HepG2 (cell line): ENCODE measurements at regions not wholly inside any gene's neighbourhood (a gene's known extent, or its start where the extent isn't known, plus 50 kb on each side); places are given as distances from the start of the nearest gene placed in this dataset.
A peak's percentile ranks its signal among the peaks of the same experiment; 100 is the strongest.

Experiments used
- ATAC-seq: fragments of 200-7000 bp; cut with Tn5 transposase; 3 replicates; pipeline ENCODE4 v1.9.1; 2020; ENCODE audit warnings: mild to moderate bottlenecking, moderate library complexity
- BruUV-seq: library from RNA; stranded (reverse); fragments of 400-500 nt; replicated peaks from 2 replicates; lab custom pipeline; 2021; lab: Mats Ljungman, UMichigan
- CTCF ChIA-PET: fragments of 300-600 bp; formaldehyde crosslinking; extraction: SDS; loops from one replicate; lab custom pipeline; 2021; ENCODE audit warnings: low total read pairs, inconsistent platforms, low intra/inter-chr PET ratio; lab: Yijun Ruan, JAX
- POLR2A ChIA-PET: fragments of 350-600 bp; sonication (Branson Sonifier 250); formaldehyde crosslinking; loops from one replicate; lab custom pipeline; 2020; ENCODE audit warnings: antibody characterized with exemption, inconsistent platforms; lab: Yijun Ruan, JAX
- DNase-seq: peaks from one replicate; pipeline ENCODE4 v3.0.0-alpha.2; 2015; ENCODE audit warnings: low spot score
- FAIRE-seq: peaks from 3 replicates; lab custom pipeline; 2011; peaks lifted over from hg19 to GRCh38; lab: Jason Lieb, UNC
- H2AFZ ChIP-seq: one replicate; pipeline ENCODE4 v1.6.1; 2011; ENCODE audit warnings: low read length, inconsistent platforms
- H3K27ac ChIP-seq: fragments of 300-600 bp; 3 replicates; pipeline ENCODE4 v1.8.0; 2011; ENCODE audit warnings: mixed run types, mild to moderate bottlenecking, mixed read lengths, low read length, inconsistent platforms; ENCODE audit not compliant: insufficient read depth; ENCODE audit errors: extremely low read length
- H3K27me3 ChIP-seq, 2 experiments: fragments of 200-600 bp in 1 of 2; 2 replicates in 1 of 2; 3 replicates in 1 of 2; pipeline versions ENCODE4 v1.6.0 to v1.8.0; 2011; ENCODE audit warnings: low read length in 2 of 2, mild to moderate bottlenecking in 2 of 2, moderate library complexity in 2 of 2, inconsistent platforms in 1 of 2; ENCODE audit not compliant: insufficient read depth in 2 of 2, control insufficient read depth in 1 of 2
- H3K36me3 ChIP-seq, 2 experiments: fragments of 200-600 bp in 1 of 2; replicated peaks in 1 of 2; 2 replicates in 1 of 2; 3 replicates in 1 of 2; pipeline versions ENCODE4 v1.5.1 to v1.8.0; 2011; ENCODE audit warnings: low read length in 2 of 2, inconsistent platforms in 1 of 2; ENCODE audit not compliant: insufficient read depth in 2 of 2, control insufficient read depth in 1 of 2
- H3K4me1 ChIP-seq: 2 replicates; pipeline ENCODE4 v1.5.1; 2012; ENCODE audit warnings: low read length, inconsistent platforms; ENCODE audit not compliant: insufficient read depth
- H3K4me2 ChIP-seq: 2 replicates; pipeline ENCODE4 v1.6.0; 2011; ENCODE audit warnings: low read depth, low read length, inconsistent platforms
- H3K4me3 ChIP-seq, 3 experiments: fragments of 200-600 bp in 1 of 3; sonication (generic), shearing (Covaris generic) in 1 of 3; replicated peaks in 1 of 3; 2 replicates each; pipeline ENCODE4 v1.5.1; 2011 to 2016; ENCODE audit warnings: low read length in 3 of 3, inconsistent platforms in 2 of 3, low read depth in 2 of 3, mild to moderate bottlenecking in 2 of 3, control low read depth in 1 of 3, mixed read lengths in 1 of 3; ENCODE audit not compliant: insufficient read depth in 1 of 3
- H3K79me2 ChIP-seq: one replicate; pipeline ENCODE4 v1.6.1; 2011; ENCODE audit warnings: low read length, inconsistent platforms; ENCODE audit not compliant: insufficient read depth
- H3K9ac ChIP-seq: 2 replicates; pipeline ENCODE4 v1.6.0; 2011; ENCODE audit warnings: mild to moderate bottlenecking, low read depth, low read length, inconsistent platforms; ENCODE audit not compliant: insufficient read depth
- H3K9me3 ChIP-seq: 2 replicates; pipeline ENCODE4 v1.5.1; 2012; ENCODE audit warnings: mild to moderate bottlenecking, low read length
- H4K20me1 ChIP-seq: 2 replicates; pipeline ENCODE4 v1.6.0; 2011; ENCODE audit warnings: inconsistent platforms, mild to moderate bottlenecking, low read length, moderate library complexity; ENCODE audit not compliant: insufficient read depth
- CEBPB ChIP-seq: IDR thresholded peaks from 2 replicates; pipeline ENCODE4 v1.6.1; 2011; ENCODE audit warnings: low read depth, low read length, improper control_type of control experiment, borderline replicate concordance
- JARID2 ChIP-seq: sonication (generic); formaldehyde crosslinking; IDR thresholded peaks from 2 replicates; pipeline ENCODE4 v1.8.1; 2023; ENCODE audit warnings: missing genetic modification reagents, inconsistent platforms; ENCODE audit not compliant: insufficient replicate concordance
- NFYC ChIP-seq: IDR thresholded peaks from 2 replicates; pipeline ENCODE4 v1.6.1; 2016; ENCODE audit warnings: missing genetic modification reagents, missing compliant biosample characterization
- PHF5A ChIP-seq: IDR thresholded peaks from one replicate; pipeline ENCODE4 v1.6.1; 2018; ENCODE audit warnings: low read depth, missing genetic modification reagents; ENCODE audit not compliant: unreplicated experiment
- SIX1 ChIP-seq: sonication (generic); formaldehyde crosslinking; IDR thresholded peaks from 2 replicates; pipeline ENCODE4 v1.4.0; 2020; ENCODE audit warnings: missing genetic modification reagents, borderline replicate concordance
- THAP9 ChIP-seq: sonication (generic); formaldehyde crosslinking; IDR thresholded peaks from 2 replicates; pipeline ENCODE4; 2020; ENCODE audit warnings: missing genetic modification reagents, mild to moderate bottlenecking, borderline replicate concordance
- ZFP82 ChIP-seq: sonication (generic); formaldehyde crosslinking; IDR thresholded peaks from 2 replicates; pipeline ENCODE4 v1.5.1; 2020; ENCODE audit warnings: mild to moderate bottlenecking, missing genetic modification reagents, borderline replicate concordance
- ZNF253 ChIP-seq: sonication (generic); formaldehyde crosslinking; IDR thresholded peaks from 2 replicates; pipeline ENCODE4 v1.8.0; 2022; ENCODE audit warnings: mild to moderate bottlenecking, missing genetic modification reagents, borderline replicate concordance
- ZNF468 ChIP-seq: sonication (generic); formaldehyde crosslinking; IDR thresholded peaks from 2 replicates; pipeline ENCODE4 v1.8.0; 2022; ENCODE audit warnings: mild to moderate bottlenecking, moderate library complexity, missing genetic modification reagents
- WGBS: methylation state at CpG from one replicate; pipeline ENCODE4 v1.1.6; 2017; ENCODE audit warnings: low lambda C conversion rate; 5-methylcytosine and 5-hydroxymethylcytosine counted together
- in situ Hi-C: cut with HindIII; loops from 2 replicates; pipeline ENCODE4 v1.10.0; 2017; ENCODE audit warnings: low pct_unique_long_range_greater_than_20kb; ENCODE audit not compliant: extremely low pct_ligation_motif_present
- intact Hi-C: fragments of 100-400 bp; cut with micrococcal nuclease; formaldehyde crosslinking; loops from one replicate; pipeline ENCODE4 v1.10.0; 2022; ENCODE audit not compliant: unreplicated experiment

GRCh38 chr2:103667335-103667884 lies 905.6 kb downstream of the TMEM182 start:
- H3K9ac ChIP-seq: no peak overlapping the region
- intact Hi-C loops (no loop called here), in situ Hi-C loops (no loop called here)
- no peaks in the 10 kb centered on the region for H3K4me1 ChIP-seq
- DNase-seq (no peak), FAIRE-seq (no peak), ATAC-seq (no peak)
- no peak overlapping the region for H3K4me3 ChIP-seq
- WGBS: 10% methylated on average over 3 of the region's 3 CpGs
- H3K9me3 ChIP-seq: peaks cover 20% of the 10 kb centered on the region
- TF ChIP-seq CEBPB (peak; percentile 35; the same call in 1 of the 2 replicates), NFYC (no peak)
- H3K27me3 ChIP-seq: no peaks in the 10 kb centered on the region
- ChIA-PET CTCF (no interaction called here), POLR2A (no interaction called here)
- H3K27ac ChIP-seq: no peak overlapping the region
- no peak overlapping the region for H2AFZ ChIP-seq
- H3K36me3 ChIP-seq: no peaks in the 10 kb centered on the region
- no TSS peak for BruUV-seq
- no peaks in the 10 kb centered on the region for H3K79me2 ChIP-seq
- H3K4me2 ChIP-seq: no peak overlapping the region
- no peaks in the 10 kb centered on the region for H4K20me1 ChIP-seq

- Histone ChIP-seq H2AFZ (no peak overlapping the region), H3K4me1 (no peaks in the 10 kb centered on the region), H3K79me2 (no peaks in the 10 kb centered on the region), H3K4me2 (no peak overlapping the region), H4K20me1 (no peaks in the 10 kb centered on the region), H3K27me3 (no peaks in the 10 kb centered on the region), H3K36me3 (no peaks in the 10 kb centered on the region), H3K27ac (no peak overlapping the region), H3K9me3 (peaks cover 24% of the 10 kb centered on the region), H3K9ac (no peak overlapping the region), H3K4me3 (no peak overlapping the region)
- in situ Hi-C loops: no loop called here
- BruUV-seq: no TSS peak
- CTCF ChIA-PET: no interaction called here
- TF ChIP-seq PHF5A (CRISPR knock-in tag) (no peak), ZFP82 (no peak), ZNF468 (no peak), THAP9 (no peak), ZNF253 (CRISPR knock-in tag) (no peak), JARID2 (CRISPR knock-in tag) (no peak), SIX1 (CRISPR knock-in tag) (no peak)
- no peak for DNase-seq
- POLR2A ChIA-PET: no interaction called here
- WGBS: 2% methylated on average over 6 of the region's 6 CpGs
- ATAC-seq: no peak
- FAIRE-seq: no peak
- intact Hi-C loops: no loop called here
Measured at GRCh38 chr2:103669531-103669930, 907.7 kb downstream of the TMEM182 start.
